H9 (cell line): ENCODE measurements at regions not wholly inside any gene's neighbourhood (a gene's known extent, or its start where the extent isn't known, plus 50 kb on each side); places are given as distances from the start of the nearest gene placed in this dataset.

Source experiments
- DNase-seq: peaks from one replicate; pipeline ENCODE4 v3.0.0-alpha.2; 2017
- H2AFZ ChIP-seq: one replicate; pipeline ENCODE4 v1.6.1; 2013; ENCODE audit warnings: mild to moderate bottlenecking, low read length, control low read depth, moderate library complexity
- H2AK5ac ChIP-seq: 2 replicates; pipeline ENCODE4 v1.6.1; 2013; ENCODE audit warnings: low read length, control low read depth, mixed read lengths; ENCODE audit not compliant: insufficient read length
- H2BK120ac ChIP-seq: one replicate; pipeline ENCODE4 v1.6.1; 2013; ENCODE audit warnings: low read depth, mild to moderate bottlenecking, low read length, control low read depth, inconsistent platforms; ENCODE audit not compliant: poor library complexity, severe bottlenecking
- H2BK12ac ChIP-seq: 2 replicates; pipeline ENCODE4 v1.6.1; 2013; ENCODE audit warnings: low read length, control low read depth, mixed read lengths, low read depth; ENCODE audit not compliant: insufficient read length
- H2BK15ac ChIP-seq: 2 replicates; pipeline ENCODE4 v1.6.1; 2013; ENCODE audit warnings: low read depth, low read length, control low read depth
- H2BK20ac ChIP-seq: one replicate; pipeline ENCODE4 v1.6.1; 2013; ENCODE audit warnings: low read depth, mild to moderate bottlenecking, low read length, control low read depth, inconsistent platforms; ENCODE audit not compliant: poor library complexity, severe bottlenecking
- H2BK5ac ChIP-seq: 2 replicates; pipeline ENCODE4 v1.6.1; 2013; ENCODE audit warnings: low read length, control low read depth, mixed read lengths; ENCODE audit not compliant: insufficient read length
- H3K14ac ChIP-seq: 2 replicates; pipeline ENCODE4 v1.6.1; 2013; ENCODE audit warnings: low read length, control low read depth; ENCODE audit not compliant: insufficient read depth
- H3K18ac ChIP-seq: 2 replicates; pipeline ENCODE4 v1.6.1; 2013; ENCODE audit warnings: low read depth, mild to moderate bottlenecking, mixed read lengths, low read length, control low read depth; ENCODE audit not compliant: insufficient read length
- H3K23ac ChIP-seq: 2 replicates; pipeline ENCODE4 v1.6.1; 2013; ENCODE audit warnings: low read length, control low read depth, mixed read lengths, low read depth; ENCODE audit not compliant: insufficient read length
- H3K23me2 ChIP-seq: 2 replicates; pipeline ENCODE4 v1.6.1; 2013; ENCODE audit warnings: low read depth, mild to moderate bottlenecking, mixed read lengths, low read length, control low read depth; ENCODE audit not compliant: insufficient read length, poor library complexity, severe bottlenecking
- H3K27ac ChIP-seq: 2 replicates; pipeline ENCODE4 v1.5.1; 2013; ENCODE audit warnings: low read length, control low read depth, mixed read lengths, low read depth; ENCODE audit not compliant: insufficient read length
- H3K27me3 ChIP-seq: 2 replicates; pipeline ENCODE4 v1.6.1; 2013; ENCODE audit warnings: low read length, control low read depth, inconsistent platforms; ENCODE audit not compliant: insufficient read depth
- H3K4ac ChIP-seq: 2 replicates; pipeline ENCODE4 v1.6.1; 2013; ENCODE audit warnings: low read depth, mild to moderate bottlenecking, control low read depth, inconsistent platforms, low read length, moderate library complexity
- H3K4me1 ChIP-seq: 2 replicates; pipeline ENCODE4 v1.6.1; 2013; ENCODE audit warnings: low read length, control low read depth, inconsistent platforms; ENCODE audit not compliant: insufficient read depth
- H3K4me2 ChIP-seq: 2 replicates; pipeline ENCODE4 v1.6.1; 2013; ENCODE audit warnings: low read length, control low read depth, mixed read lengths; ENCODE audit not compliant: insufficient read length, insufficient read depth
- H3K56ac ChIP-seq: 2 replicates; pipeline ENCODE4 v1.6.1; 2013; ENCODE audit warnings: low read depth, mild to moderate bottlenecking, mixed read lengths, low read length, control low read depth; ENCODE audit not compliant: insufficient read length
- H3K79me1 ChIP-seq: 2 replicates; pipeline ENCODE4 v1.6.1; 2013; ENCODE audit warnings: low read depth, mild to moderate bottlenecking, moderate library complexity, low read length, control low read depth, inconsistent platforms; ENCODE audit not compliant: insufficient read depth, poor library complexity, severe bottlenecking
- H3K79me2 ChIP-seq: 2 replicates; pipeline ENCODE4 v1.6.1; 2013; ENCODE audit warnings: low read length, control low read depth, inconsistent platforms; ENCODE audit not compliant: insufficient read depth
- H3K9ac ChIP-seq: 2 replicates; pipeline ENCODE4 v1.6.1; 2013; ENCODE audit warnings: low read length, control low read depth, mixed read lengths; ENCODE audit not compliant: insufficient read length; ENCODE audit errors: extremely low read depth
- H3K9me3 ChIP-seq: one replicate; pipeline ENCODE4 v1.6.1; 2013; ENCODE audit warnings: low read depth, low read length, inconsistent platforms; ENCODE audit not compliant: control insufficient read depth
- H3T11ph ChIP-seq: one replicate; pipeline ENCODE4 v1.6.1; 2013; ENCODE audit warnings: mild to moderate bottlenecking, low read length, control low read depth, inconsistent platforms
- H4K20me1 ChIP-seq: one replicate; pipeline ENCODE4 v1.6.1; 2013; ENCODE audit not compliant: control insufficient read depth, insufficient read length, insufficient read depth
- H4K5ac ChIP-seq: 2 replicates; pipeline ENCODE4 v1.6.1; 2013; ENCODE audit warnings: low read depth, mild to moderate bottlenecking, mixed read lengths, low read length, control low read depth; ENCODE audit not compliant: insufficient read length
- H4K8ac ChIP-seq: replicated peaks from 2 replicates; pipeline ENCODE4 v1.6.1; 2013; ENCODE audit warnings: low read length, control low read depth, mixed read lengths, low read depth; ENCODE audit not compliant: insufficient read length
- H4K91ac ChIP-seq: 2 replicates; pipeline ENCODE4 v1.6.1; 2013; ENCODE audit warnings: low read depth, mild to moderate bottlenecking, moderate library complexity, mixed read lengths, low read length, control low read depth; ENCODE audit not compliant: insufficient read length
- H3K27ac Mint-ChIP-seq, 3 experiments: 2 replicates in 2 of 3; 3 replicates in 1 of 3; pipeline ENCODE4 v1.8.0; 2020 to 2021; ENCODE audit warnings: mixed read lengths in 3 of 3, mild to moderate bottlenecking in 1 of 3, moderate library complexity in 1 of 3
- H3K27me3 Mint-ChIP-seq: 2 replicates; pipeline ENCODE4 v1.8.0; 2021; ENCODE audit warnings: low read depth, mild to moderate bottlenecking, moderate library complexity, mixed read lengths
- H3K36me3 Mint-ChIP-seq, 3 experiments: 2 replicates in 2 of 3; 3 replicates in 1 of 3; pipeline ENCODE4 v1.8.0; 2020 to 2021; ENCODE audit warnings: low read depth in 3 of 3, mixed read lengths in 3 of 3; ENCODE audit not compliant: insufficient read depth in 1 of 3
- H3K4me1 Mint-ChIP-seq, 2 experiments: 2 replicates each; pipeline ENCODE4 v1.8.0; 2020; ENCODE audit warnings: mixed read lengths in 2 of 2
- H3K4me3 Mint-ChIP-seq, 2 experiments: 2 replicates in 1 of 2; 3 replicates in 1 of 2; pipeline ENCODE4 v1.8.0; 2020 to 2021; ENCODE audit warnings: mild to moderate bottlenecking in 2 of 2, mixed read lengths in 2 of 2, moderate library complexity in 1 of 2
- H3K9me3 Mint-ChIP-seq, 2 experiments: 2 replicates in 1 of 2; 3 replicates in 1 of 2; pipeline ENCODE4 v1.8.0; 2020; ENCODE audit warnings: mild to moderate bottlenecking in 2 of 2, mixed read lengths in 2 of 2, moderate library complexity in 1 of 2
- CTCF ChIP-seq: fragments of 200-600 bp; sonication (generic); conservative IDR thresholded peaks from 3 replicates; pipeline ENCODE4 v1.8.0; 2021; ENCODE audit warnings: antibody characterized with exemption, mild to moderate bottlenecking
- WGBS: extraction: QIAGEN DNeasy Blood & Tissue Kit; methylation state at CpG from one replicate; pipeline ENCODE4 v1.1.7; 2013; ENCODE audit warnings: missing lambda C conversion rate, low lambda C conversion rate, mixed read lengths; ENCODE audit not compliant: insufficient read length; ENCODE audit errors: extremely low coverage; 5-methylcytosine and 5-hydroxymethylcytosine counted together

- H3K4me1 ChIP-seq = no peaks in the 10 kb centered on the region
- no peaks in the 10 kb centered on the region for H3K79me2 ChIP-seq
- no peak for DNase-seq
- no peak overlapping the region for H2BK12ac ChIP-seq
- H3K4me1 Mint-ChIP-seq = no peaks in the 10 kb centered on the region
- no peak overlapping the region for H4K91ac ChIP-seq
- no peak overlapping the region for H3K4me2 ChIP-seq
- WGBS = no CpG with 5 or more reads among the region's 4 CpGs
- H2BK20ac ChIP-seq = no peak overlapping the region
- no peaks in the 10 kb centered on the region for H3K36me3 Mint-ChIP-seq
- no peak overlapping the region for H3K27ac ChIP-seq
- no peak overlapping the region for H3T11ph ChIP-seq
- no peak overlapping the region for H2AK5ac ChIP-seq
- peaks cover 17% of the 10 kb centered on the region for H3K27me3 Mint-ChIP-seq
- H2BK15ac ChIP-seq = no peak overlapping the region
- H2AFZ ChIP-seq = no peak overlapping the region
- no peaks in the 10 kb centered on the region for H3K27me3 ChIP-seq
- H3K9me3 ChIP-seq = no peaks in the 10 kb centered on the region
- H3K9me3 Mint-ChIP-seq = no peaks in the 10 kb centered on the region
- H4K8ac ChIP-seq = no peak overlapping the region
- no peaks in the 10 kb centered on the region for H4K20me1 ChIP-seq
- no peak overlapping the region for H3K14ac ChIP-seq
- H3K56ac ChIP-seq = no peak overlapping the region
- TF ChIP-seq CTCF = no peak
- H3K18ac ChIP-seq = no peak overlapping the region
- no peak overlapping the region for H3K9ac ChIP-seq
- H3K4me3 Mint-ChIP-seq = no peak overlapping the region
- H3K23ac ChIP-seq = no peak overlapping the region
- H4K5ac ChIP-seq = no peak overlapping the region
- H3K27ac Mint-ChIP-seq = no peak overlapping the region
- H2BK120ac ChIP-seq = no peak overlapping the region
- H3K79me1 ChIP-seq = no peaks in the 10 kb centered on the region
- H3K23me2 ChIP-seq = no peaks in the 10 kb centered on the region
- no peak overlapping the region for H2BK5ac ChIP-seq
- no peak overlapping the region for H3K4ac ChIP-seq
These were observed 182.3 kb downstream of the MZT1 start for GRCh38 chr13:72545030-72545719.
